HUES48 (cell line): ENCODE measurements at regions not wholly inside any gene's neighbourhood (a gene's known extent, or its start where the extent isn't known, plus 50 kb on each side); places are given as distances from the start of the nearest gene placed in this dataset.

ENCODE experiments used
- H3K27ac ChIP-seq: one replicate; pipeline ENCODE4 v1.7.0; 2013; ENCODE audit warnings: low read depth, low read length, inconsistent platforms
- H3K27me3 ChIP-seq: 2 replicates; pipeline ENCODE4 v1.6.1; 2013; ENCODE audit warnings: mild to moderate bottlenecking, low read length; ENCODE audit not compliant: control insufficient read depth, insufficient read depth
- H3K36me3 ChIP-seq: 2 replicates; pipeline ENCODE4 v1.6.1; 2013; ENCODE audit warnings: low read length; ENCODE audit not compliant: control insufficient read depth, insufficient read depth
- H3K4me1 ChIP-seq: 2 replicates; pipeline ENCODE4 v1.6.1; 2013; ENCODE audit warnings: mild to moderate bottlenecking, low read length; ENCODE audit not compliant: control insufficient read depth, insufficient read depth
- H3K4me3 ChIP-seq: 2 replicates; pipeline ENCODE4 v1.5.1; 2013; ENCODE audit warnings: mild to moderate bottlenecking, low read depth, low read length
- H3K9ac ChIP-seq: 2 replicates; pipeline ENCODE4 v1.6.1; 2013; ENCODE audit warnings: mild to moderate bottlenecking, low read depth, low read length, moderate library complexity
- H3K9me3 ChIP-seq: 2 replicates; pipeline ENCODE4 v1.6.1; 2013; ENCODE audit warnings: low read length; ENCODE audit not compliant: control insufficient read depth, insufficient read depth

DNA sequence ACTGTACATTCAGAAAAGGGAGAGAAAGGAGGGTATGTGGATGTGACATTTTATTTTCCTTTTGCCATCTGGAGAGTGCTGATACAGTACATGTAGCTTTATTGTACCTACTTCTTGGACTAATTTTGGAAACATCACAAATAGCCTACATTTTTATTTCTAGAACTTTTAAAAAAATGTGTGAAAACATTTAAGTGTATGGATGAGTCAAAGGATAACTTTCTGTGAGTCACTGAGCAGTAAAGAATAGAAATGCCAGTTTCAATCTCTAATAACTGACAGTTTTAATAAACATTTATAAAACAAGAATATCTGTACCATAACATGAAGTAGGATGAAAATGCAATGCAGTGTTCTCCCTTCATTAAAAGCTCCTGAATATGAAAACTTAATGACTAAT is 374.4 kb upstream of the NWD2 start:
- Histone ChIP-seq H3K27ac (no peak overlapping the region), H3K9ac (no peak overlapping the region), H3K36me3 (no peaks in the 10 kb centered on the region), H3K4me1 (no peaks in the 10 kb centered on the region), H3K4me3 (no peak overlapping the region), H3K9me3 (no peaks in the 10 kb centered on the region), H3K27me3 (no peaks in the 10 kb centered on the region)

DNA sequence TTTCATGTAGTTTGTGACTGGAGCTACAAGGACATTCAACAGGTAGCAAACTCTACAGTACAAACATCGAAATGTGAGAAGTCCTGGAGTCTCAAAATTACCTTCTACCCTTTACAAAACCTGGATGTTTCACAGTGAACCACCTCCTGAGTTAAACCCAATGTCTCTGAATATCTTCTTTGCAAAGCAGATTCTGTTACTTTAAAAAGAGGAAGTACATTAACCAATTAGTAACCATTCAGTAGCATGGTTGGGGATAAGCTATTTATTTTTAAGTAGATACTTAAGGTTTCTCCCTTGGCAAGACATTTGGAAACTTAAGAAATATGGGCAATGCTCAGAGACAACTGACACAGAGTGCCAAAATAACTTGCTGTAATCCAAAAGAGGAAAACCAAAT is 371.9 kb upstream of the NWD2 start:
- Histone ChIP-seq H3K36me3 (no peaks in the 10 kb centered on the region), H3K9ac (no peak overlapping the region), H3K27me3 (no peaks in the 10 kb centered on the region), H3K27ac (no peak overlapping the region), H3K9me3 (no peaks in the 10 kb centered on the region), H3K4me3 (no peak overlapping the region), H3K4me1 (no peaks in the 10 kb centered on the region)

DNA sequence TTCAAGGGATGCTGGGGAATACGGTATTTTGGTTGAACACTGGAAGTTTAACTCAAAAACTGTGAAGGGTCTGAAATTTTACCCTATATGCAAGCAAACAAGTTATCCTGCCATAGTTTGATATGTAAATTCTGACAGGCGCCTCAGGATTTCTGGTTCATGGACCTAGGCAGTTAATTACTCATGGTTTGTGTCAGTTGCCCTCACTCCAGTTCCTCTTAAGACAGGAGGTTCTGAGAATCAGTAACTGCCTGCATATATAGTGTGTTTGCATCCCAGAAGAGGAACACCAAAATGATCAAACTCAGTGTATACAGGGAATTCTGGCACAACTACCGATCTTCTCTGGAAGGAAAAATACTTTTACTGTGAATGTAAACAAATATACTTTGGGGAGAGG is 360.4 kb upstream of the NWD2 start:
- H3K9ac ChIP-seq = no peak overlapping the region
- no peaks in the 10 kb centered on the region for H3K9me3 ChIP-seq
- H3K27me3 ChIP-seq = no peaks in the 10 kb centered on the region
- no peaks in the 10 kb centered on the region for H3K4me1 ChIP-seq
- no peak overlapping the region for H3K4me3 ChIP-seq
- H3K36me3 ChIP-seq = no peaks in the 10 kb centered on the region
- H3K27ac ChIP-seq = no peak overlapping the region

DNA sequence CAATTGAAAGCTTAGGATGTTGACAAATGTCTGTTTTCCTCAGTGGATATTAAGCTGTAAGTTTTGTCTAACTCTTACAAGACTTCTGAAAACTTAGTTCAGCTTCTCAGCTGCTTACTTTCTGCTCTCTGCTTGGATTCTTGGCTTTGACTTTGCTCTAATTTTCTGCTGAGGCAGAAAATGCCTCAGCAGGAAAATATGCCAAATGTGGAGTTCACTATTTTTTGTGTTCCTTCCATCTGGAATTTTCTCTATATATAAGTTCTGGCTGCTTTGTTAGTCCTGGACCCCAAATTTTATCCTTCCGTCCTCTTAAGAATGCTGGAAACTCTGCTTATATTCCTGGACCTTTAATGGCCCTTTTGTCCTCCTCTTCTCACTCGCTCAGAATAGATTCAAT is 352.6 kb upstream of the NWD2 start:
- no peak overlapping the region for H3K27ac ChIP-seq
- H3K27me3 ChIP-seq = no peaks in the 10 kb centered on the region

DNA sequence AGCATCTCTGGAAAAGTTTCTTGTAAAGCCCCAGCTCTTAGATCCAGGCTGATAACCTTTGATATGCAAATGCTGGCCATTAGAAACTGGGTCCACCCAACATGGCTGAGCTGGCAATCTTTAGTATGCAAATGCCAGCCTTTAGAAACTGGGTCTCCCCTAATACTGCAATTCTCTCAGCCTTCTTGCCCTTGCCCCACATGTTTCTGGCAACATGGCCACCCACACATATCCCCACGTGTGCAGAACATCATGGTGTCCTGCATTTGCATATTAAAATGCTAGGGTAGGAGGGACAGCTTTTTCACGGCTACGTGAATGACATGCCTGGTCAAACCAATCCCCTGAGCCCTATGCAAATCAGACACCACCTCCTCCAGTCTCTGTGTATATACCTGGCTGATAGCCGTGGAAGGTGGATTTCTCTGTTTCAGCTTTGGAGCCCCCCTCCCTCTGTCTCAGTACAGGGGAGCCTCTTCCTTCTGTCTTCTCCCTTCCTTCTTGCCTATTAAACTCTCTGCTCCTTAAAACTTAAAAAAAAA is 344.0 kb upstream of the NWD2 start:
- no peaks in the 10 kb centered on the region for H3K27me3 ChIP-seq
- no peak overlapping the region for H3K4me3 ChIP-seq
- H3K27ac ChIP-seq = no peak overlapping the region
- H3K9ac ChIP-seq = no peak overlapping the region
- no peaks in the 10 kb centered on the region; the same call in 1 of the 2 replicates for H3K9me3 ChIP-seq
- no peaks in the 10 kb centered on the region for H3K36me3 ChIP-seq
- H3K4me1 ChIP-seq = no peaks in the 10 kb centered on the region; the same call in 1 of the 2 replicates

More for the DNA sequence above, 352.6 kb upstream of the NWD2 start:
- no peaks in the 10 kb centered on the region for H3K36me3 ChIP-seq
- H3K9me3 ChIP-seq = no peaks in the 10 kb centered on the region
- no peak overlapping the region for H3K9ac ChIP-seq
- H3K4me3 ChIP-seq = no peak overlapping the region
- peaks cover 6% of the 10 kb centered on the region; the same call in 1 of the 2 replicates for H3K4me1 ChIP-seq

DNA sequence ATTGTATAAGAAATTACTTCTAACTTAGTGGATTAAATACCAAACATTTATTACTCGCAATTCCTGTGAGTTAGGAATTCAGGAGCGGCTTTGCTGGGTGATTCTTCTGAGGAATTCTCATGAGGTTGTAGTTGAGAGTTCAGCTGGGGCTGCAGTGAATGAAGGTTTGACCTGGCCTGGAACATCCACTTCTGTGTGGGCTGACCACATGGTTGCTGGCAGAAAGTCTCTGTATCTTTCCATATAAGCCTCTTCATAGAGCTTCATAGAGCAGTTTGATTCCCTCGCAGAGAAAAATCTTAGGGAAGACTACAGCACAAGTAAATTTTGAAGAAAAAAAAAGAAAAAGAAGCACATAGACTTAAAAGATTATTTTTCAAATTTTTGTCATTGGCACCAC is 339.7 kb upstream of the NWD2 start:
- H3K27ac ChIP-seq = no peak overlapping the region
- H3K4me3 ChIP-seq = no peak overlapping the region
- no peaks in the 10 kb centered on the region for H3K36me3 ChIP-seq
- no peaks in the 10 kb centered on the region for H3K27me3 ChIP-seq
- no peaks in the 10 kb centered on the region for H3K9me3 ChIP-seq
- no peaks in the 10 kb centered on the region; the same call in 1 of the 2 replicates for H3K4me1 ChIP-seq
- H3K9ac ChIP-seq = no peak overlapping the region

DNA sequence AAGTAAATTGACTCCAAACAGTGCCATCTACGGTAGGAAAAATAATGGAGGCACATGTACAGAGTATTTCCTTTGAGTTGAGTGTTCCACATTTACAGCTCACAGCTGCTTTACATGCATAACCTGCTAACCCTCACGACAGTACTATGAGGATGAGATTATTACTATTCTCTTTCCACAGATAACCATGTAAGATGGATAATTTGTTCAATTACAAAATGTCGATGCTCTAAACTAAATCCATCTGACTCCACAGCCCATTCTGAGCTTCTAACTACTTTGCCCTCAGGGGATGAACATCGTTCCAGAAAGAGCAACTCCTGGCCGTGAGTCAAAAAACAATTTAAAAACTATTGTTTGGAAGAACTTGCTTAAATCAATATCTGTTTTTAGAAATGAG is 330.4 kb upstream of the NWD2 start:
- Histone ChIP-seq H3K9me3 (no peaks in the 10 kb centered on the region), H3K9ac (no peak overlapping the region), H3K36me3 (no peaks in the 10 kb centered on the region), H3K27ac (no peak overlapping the region), H3K4me1 (0 out of 2 replicates have a peak, but pooled peaks cover 3% of the 10 kb centered on the region), H3K4me3 (no peak overlapping the region), H3K27me3 (no peaks in the 10 kb centered on the region)

DNA sequence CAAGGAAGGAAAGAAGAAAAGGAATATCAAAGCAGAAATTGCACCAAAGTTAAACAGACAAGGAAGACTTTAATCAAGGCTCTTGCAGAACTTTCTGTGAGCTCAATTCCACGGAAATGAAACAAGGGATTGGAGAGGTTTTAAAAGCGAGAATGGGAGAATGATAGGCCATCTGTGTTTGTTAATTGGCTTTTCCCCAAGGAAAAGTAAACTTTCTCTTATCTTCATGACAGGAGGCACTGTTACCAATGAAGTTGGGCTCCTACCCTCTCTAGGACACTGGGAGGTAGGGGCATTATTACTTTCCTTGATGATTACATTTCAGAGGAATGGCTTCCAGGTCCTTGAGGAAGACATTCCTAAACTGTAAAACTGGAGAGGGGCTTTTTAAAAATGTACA is 328.8 kb upstream of the NWD2 start:
- H3K27me3 ChIP-seq = no peaks in the 10 kb centered on the region
- 0 out of 2 replicates have a peak, but pooled peaks cover 3% of the 10 kb centered on the region for H3K4me1 ChIP-seq
- no peaks in the 10 kb centered on the region for H3K9me3 ChIP-seq
- no peak overlapping the region for H3K9ac ChIP-seq
- no peak overlapping the region for H3K4me3 ChIP-seq
- no peak overlapping the region for H3K27ac ChIP-seq
- no peaks in the 10 kb centered on the region for H3K36me3 ChIP-seq

DNA sequence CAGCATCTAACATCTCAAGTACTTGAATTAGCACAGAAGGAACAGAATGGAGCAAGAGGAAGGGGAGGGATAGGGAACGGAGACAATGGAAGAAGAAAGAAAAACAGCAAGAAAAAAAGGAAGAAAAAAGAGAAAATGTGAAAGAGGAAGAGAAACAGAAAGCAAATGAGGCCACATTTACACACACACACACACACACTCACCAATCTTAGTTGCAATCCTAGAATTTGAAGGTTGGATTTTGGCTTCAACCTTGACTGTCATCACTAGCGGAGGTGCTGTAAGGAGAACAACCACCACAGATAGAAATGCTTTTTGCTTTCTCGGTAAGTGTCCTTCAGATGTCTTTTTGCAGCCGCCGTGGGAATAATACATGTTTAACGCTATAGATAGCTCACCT is 327.1 kb upstream of the NWD2 start:
- Histone ChIP-seq H3K27ac (no peak overlapping the region), H3K36me3 (no peaks in the 10 kb centered on the region), H3K4me1 (0 out of 2 replicates have a peak, but pooled peaks cover 3% of the 10 kb centered on the region), H3K4me3 (no peak overlapping the region), H3K9me3 (no peaks in the 10 kb centered on the region), H3K27me3 (no peaks in the 10 kb centered on the region), H3K9ac (no peak overlapping the region)

DNA sequence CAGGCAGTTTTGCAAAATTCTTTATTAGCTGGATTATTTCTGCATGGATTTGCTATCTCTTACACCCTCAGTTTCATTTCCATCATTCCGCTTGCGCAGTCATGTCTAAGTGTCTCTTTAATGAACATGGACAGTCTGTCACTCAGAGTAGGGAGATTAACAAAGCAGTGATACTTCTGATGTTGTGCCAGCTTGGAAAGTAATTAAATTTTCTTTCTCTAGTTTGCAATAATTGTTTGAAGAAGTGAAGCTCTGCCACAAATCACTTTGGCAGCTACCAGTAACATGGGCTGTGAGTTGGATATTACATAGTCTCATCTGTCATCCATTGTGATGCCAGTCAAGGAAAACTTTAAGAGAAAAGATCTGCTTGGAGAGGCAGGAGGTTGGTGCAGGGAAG is 324.8 kb upstream of the NWD2 start:
- H3K27me3 ChIP-seq = no peaks in the 10 kb centered on the region
- H3K36me3 ChIP-seq = no peaks in the 10 kb centered on the region
- H3K4me1 ChIP-seq = 0 out of 2 replicates have a peak, but pooled peaks cover 12% of the 10 kb centered on the region

DNA sequence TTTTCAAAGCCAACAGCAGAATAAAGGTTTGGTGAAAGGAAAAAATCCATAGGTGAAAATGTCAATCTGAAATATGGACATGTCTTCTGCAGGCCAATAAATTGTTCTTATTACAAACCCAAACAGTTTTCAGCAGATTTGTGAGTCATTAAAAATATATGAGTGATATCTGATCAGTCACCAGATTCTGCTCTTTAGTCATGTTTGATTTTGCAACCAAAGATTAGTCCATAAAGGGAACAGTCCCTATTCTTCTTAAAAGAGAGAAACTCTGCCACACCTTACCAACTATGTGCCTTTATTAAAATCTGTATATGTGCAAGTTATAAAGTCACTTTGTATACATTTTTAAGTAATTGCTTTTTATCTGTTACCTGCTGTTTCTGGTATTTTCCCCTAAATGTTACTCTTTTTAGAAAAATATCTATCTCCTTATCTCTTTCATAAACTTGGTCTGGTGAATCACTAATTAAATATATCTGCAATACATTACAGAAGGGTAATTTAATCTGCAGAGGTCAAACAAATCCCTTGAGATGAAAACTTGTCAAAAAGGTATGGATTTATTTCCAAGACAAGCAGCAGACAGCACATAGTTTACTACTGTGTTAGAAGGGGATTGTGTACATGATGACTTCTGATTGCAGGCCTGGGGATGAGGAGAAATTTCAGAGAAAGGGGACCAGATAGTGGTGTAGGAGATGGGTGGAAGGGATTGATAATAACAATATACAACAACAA is 322.9 kb upstream of the NWD2 start:
- no peaks in the 10 kb centered on the region for H3K36me3 ChIP-seq
- no peaks in the 10 kb centered on the region for H3K27me3 ChIP-seq
- H3K4me3 ChIP-seq = no peak overlapping the region
- 0 out of 2 replicates have a peak, but pooled peaks cover 9% of the 10 kb centered on the region for H3K4me1 ChIP-seq
- H3K9ac ChIP-seq = no peak overlapping the region
- H3K27ac ChIP-seq = no peak overlapping the region
- no peaks in the 10 kb centered on the region for H3K9me3 ChIP-seq

More for the DNA sequence above, 324.8 kb upstream of the NWD2 start:
- Histone ChIP-seq H3K9ac (no peak overlapping the region), H3K4me3 (no peak overlapping the region), H3K27ac (no peak overlapping the region), H3K9me3 (no peaks in the 10 kb centered on the region)
